ENCODE measurements at regions not wholly inside any gene's neighbourhood (a gene's known extent, or its start where the extent isn't known, plus 50 kb on each side); places are given as distances from the start of the nearest gene placed in this dataset.

GRCh38 chr6:94005835-94006234 is 586.5 kb upstream of the EPHA7 start:
- Histone ChIP-seq H3K4me3 (ENCODE audit: low read depth in 1 of 2, low read length in 2 of 2) (no peak overlapping the region), H3K36me3 (ENCODE audit: control insufficient read depth in 1 of 2, insufficient read depth in 2 of 2, low read length in 2 of 2) (no peaks in the 10 kb centered on the region), H3K4me1 (ENCODE audit: control insufficient read depth in 1 of 2, insufficient read depth in 2 of 2, low read length in 2 of 2) (no peaks in the 10 kb centered on the region), H3K27me3 (ENCODE audit: low read depth, low read length) (no peaks in the 10 kb centered on the region), H3K9me3 (ENCODE audit: control insufficient read depth in 1 of 2, low read length in 2 of 2) (no peaks in the 10 kb centered on the region), H3K27ac (ENCODE audit: low read length) (no peak overlapping the region)

- no peaks in the 10 kb centered on the region for H3K4me1 ChIP-seq (ENCODE audit: control insufficient read depth in 1 of 2, insufficient read depth in 2 of 2, low read length in 2 of 2)
- no peak overlapping the region for H3K27ac ChIP-seq (ENCODE audit: low read length)
- no peaks in the 10 kb centered on the region for H3K9me3 ChIP-seq (ENCODE audit: control insufficient read depth in 1 of 2, low read length in 2 of 2)
- no peaks in the 10 kb centered on the region for H3K27me3 ChIP-seq (ENCODE audit: low read depth, low read length)
- no peaks in the 10 kb centered on the region for H3K36me3 ChIP-seq (ENCODE audit: control insufficient read depth in 1 of 2, insufficient read depth in 2 of 2, low read length in 2 of 2)
- no peak overlapping the region for H3K4me3 ChIP-seq (ENCODE audit: low read depth in 1 of 2, low read length in 2 of 2)
Observed at GRCh38 chr6:93992976-93993375, 573.6 kb upstream of the EPHA7 start.

- no peaks in the 10 kb centered on the region for H3K9me3 ChIP-seq (ENCODE audit: control insufficient read depth in 1 of 2, low read length in 2 of 2)
- no peaks in the 10 kb centered on the region for H3K4me1 ChIP-seq (ENCODE audit: control insufficient read depth in 1 of 2, insufficient read depth in 2 of 2, low read length in 2 of 2)
- no peaks in the 10 kb centered on the region for H3K36me3 ChIP-seq (ENCODE audit: control insufficient read depth in 1 of 2, insufficient read depth in 2 of 2, low read length in 2 of 2)
- no peaks in the 10 kb centered on the region for H3K27me3 ChIP-seq (ENCODE audit: low read depth, low read length)
- no peak overlapping the region for H3K4me3 ChIP-seq (ENCODE audit: low read depth in 1 of 2, low read length in 2 of 2)
- no peak overlapping the region for H3K27ac ChIP-seq (ENCODE audit: low read length)
Observed at GRCh38 chr6:93989630-93990029, 570.3 kb upstream of the EPHA7 start.

- no peaks in the 10 kb centered on the region for H3K27me3 ChIP-seq (ENCODE audit: low read depth, low read length)
- no peaks in the 10 kb centered on the region for H3K9me3 ChIP-seq (ENCODE audit: control insufficient read depth in 1 of 2, low read length in 2 of 2)
Observed at GRCh38 chr6:93985953-93986352, 566.6 kb upstream of the EPHA7 start.

GRCh38 chr6:93975159-93975558 is 555.8 kb upstream of the EPHA7 start:
- Histone ChIP-seq H3K27ac (ENCODE audit: low read length) (no peak overlapping the region), H3K27me3 (ENCODE audit: low read depth, low read length) (no peaks in the 10 kb centered on the region), H3K36me3 (ENCODE audit: control insufficient read depth in 1 of 2, insufficient read depth in 2 of 2, low read length in 2 of 2) (no peaks in the 10 kb centered on the region), H3K9me3 (ENCODE audit: control insufficient read depth in 1 of 2, low read length in 2 of 2) (no peaks in the 10 kb centered on the region), H3K4me3 (ENCODE audit: low read depth in 1 of 2, low read length in 2 of 2) (no peak overlapping the region), H3K4me1 (ENCODE audit: control insufficient read depth in 1 of 2, insufficient read depth in 2 of 2, low read length in 2 of 2) (no peaks in the 10 kb centered on the region)

More at GRCh38 chr6:93985953-93986352, 566.6 kb upstream of the EPHA7 start:
- no peaks in the 10 kb centered on the region for H3K4me1 ChIP-seq (ENCODE audit: control insufficient read depth in 1 of 2, insufficient read depth in 2 of 2, low read length in 2 of 2)
- no peaks in the 10 kb centered on the region for H3K36me3 ChIP-seq (ENCODE audit: control insufficient read depth in 1 of 2, insufficient read depth in 2 of 2, low read length in 2 of 2)
- H3K4me3 ChIP-seq (ENCODE audit: low read depth in 1 of 2, low read length in 2 of 2), result no peak overlapping the region
- no peak overlapping the region for H3K27ac ChIP-seq (ENCODE audit: low read length)

- Histone ChIP-seq H3K27me3 (ENCODE audit: low read depth, low read length) (no peaks in the 10 kb centered on the region), H3K9me3 (ENCODE audit: control insufficient read depth in 1 of 2, low read length in 2 of 2) (no peaks in the 10 kb centered on the region), H3K4me3 (ENCODE audit: low read depth in 1 of 2, low read length in 2 of 2) (no peak overlapping the region), H3K27ac (ENCODE audit: low read length) (no peak overlapping the region), H3K4me1 (ENCODE audit: control insufficient read depth in 1 of 2, insufficient read depth in 2 of 2, low read length in 2 of 2) (no peaks in the 10 kb centered on the region), H3K36me3 (ENCODE audit: control insufficient read depth in 1 of 2, insufficient read depth in 2 of 2, low read length in 2 of 2) (no peaks in the 10 kb centered on the region)
Observed at GRCh38 chr6:93974332-93974731, 555.0 kb upstream of the EPHA7 start.

- H3K27ac ChIP-seq (ENCODE audit: low read length), result no peak overlapping the region
- H3K36me3 ChIP-seq (ENCODE audit: control insufficient read depth in 1 of 2, insufficient read depth in 2 of 2, low read length in 2 of 2), result no peaks in the 10 kb centered on the region
- no peaks in the 10 kb centered on the region for H3K4me1 ChIP-seq (ENCODE audit: control insufficient read depth in 1 of 2, insufficient read depth in 2 of 2, low read length in 2 of 2)
- H3K4me3 ChIP-seq (ENCODE audit: low read depth in 1 of 2, low read length in 2 of 2), result no peak overlapping the region
- H3K9me3 ChIP-seq (ENCODE audit: control insufficient read depth in 1 of 2, low read length in 2 of 2), result no peaks in the 10 kb centered on the region
- no peaks in the 10 kb centered on the region for H3K27me3 ChIP-seq (ENCODE audit: low read depth, low read length)
Observed at GRCh38 chr6:93972791-93973190, 553.4 kb upstream of the EPHA7 start.

GRCh38 chr6:93970684-93971083 is 551.3 kb upstream of the EPHA7 start:
- H3K4me1 ChIP-seq (ENCODE audit: control insufficient read depth in 1 of 2, insufficient read depth in 2 of 2, low read length in 2 of 2), result no peaks in the 10 kb centered on the region
- no peak overlapping the region for H3K4me3 ChIP-seq (ENCODE audit: low read depth in 1 of 2, low read length in 2 of 2)
- no peaks in the 10 kb centered on the region for H3K27me3 ChIP-seq (ENCODE audit: low read depth, low read length)
- H3K9me3 ChIP-seq (ENCODE audit: control insufficient read depth in 1 of 2, low read length in 2 of 2), result no peaks in the 10 kb centered on the region
- no peaks in the 10 kb centered on the region for H3K36me3 ChIP-seq (ENCODE audit: control insufficient read depth in 1 of 2, insufficient read depth in 2 of 2, low read length in 2 of 2)
- H3K27ac ChIP-seq (ENCODE audit: low read length), result no peak overlapping the region

GRCh38 chr6:93968126-93968525 is 548.8 kb upstream of the EPHA7 start:
- Histone ChIP-seq H3K4me1 (ENCODE audit: control insufficient read depth in 1 of 2, insufficient read depth in 2 of 2, low read length in 2 of 2) (no peaks in the 10 kb centered on the region), H3K27ac (ENCODE audit: low read length) (no peak overlapping the region), H3K27me3 (ENCODE audit: low read depth, low read length) (no peaks in the 10 kb centered on the region), H3K36me3 (ENCODE audit: control insufficient read depth in 1 of 2, insufficient read depth in 2 of 2, low read length in 2 of 2) (no peaks in the 10 kb centered on the region), H3K9me3 (ENCODE audit: control insufficient read depth in 1 of 2, low read length in 2 of 2) (no peaks in the 10 kb centered on the region), H3K4me3 (ENCODE audit: low read depth in 1 of 2, low read length in 2 of 2) (no peak overlapping the region)

GRCh38 chr6:93964926-93965325 is 545.6 kb upstream of the EPHA7 start:
- Histone ChIP-seq H3K4me3 (ENCODE audit: low read depth in 1 of 2, low read length in 2 of 2) (no peak overlapping the region), H3K9me3 (ENCODE audit: control insufficient read depth in 1 of 2, low read length in 2 of 2) (no peaks in the 10 kb centered on the region), H3K36me3 (ENCODE audit: control insufficient read depth in 1 of 2, insufficient read depth in 2 of 2, low read length in 2 of 2) (no peaks in the 10 kb centered on the region), H3K4me1 (ENCODE audit: control insufficient read depth in 1 of 2, insufficient read depth in 2 of 2, low read length in 2 of 2) (no peaks in the 10 kb centered on the region), H3K27me3 (ENCODE audit: low read depth, low read length) (no peaks in the 10 kb centered on the region), H3K27ac (ENCODE audit: low read length) (no peak overlapping the region)

- no peaks in the 10 kb centered on the region for H3K4me1 ChIP-seq (ENCODE audit: control insufficient read depth in 1 of 2, insufficient read depth in 2 of 2, low read length in 2 of 2)
- H3K9me3 ChIP-seq (ENCODE audit: control insufficient read depth in 1 of 2, low read length in 2 of 2), result no peaks in the 10 kb centered on the region
- H3K27ac ChIP-seq (ENCODE audit: low read length), result no peak overlapping the region
- no peaks in the 10 kb centered on the region for H3K27me3 ChIP-seq (ENCODE audit: low read depth, low read length)
- no peaks in the 10 kb centered on the region for H3K36me3 ChIP-seq (ENCODE audit: control insufficient read depth in 1 of 2, insufficient read depth in 2 of 2, low read length in 2 of 2)
- no peak overlapping the region for H3K4me3 ChIP-seq (ENCODE audit: low read depth in 1 of 2, low read length in 2 of 2)
Observed at GRCh38 chr6:93964321-93964720, 545.0 kb upstream of the EPHA7 start.

- no peak overlapping the region for H3K4me3 ChIP-seq (ENCODE audit: low read depth in 1 of 2, low read length in 2 of 2)
- no peak overlapping the region for H3K27ac ChIP-seq (ENCODE audit: low read length)
- H3K4me1 ChIP-seq (ENCODE audit: control insufficient read depth in 1 of 2, insufficient read depth in 2 of 2, low read length in 2 of 2), result no peaks in the 10 kb centered on the region
- H3K9me3 ChIP-seq (ENCODE audit: control insufficient read depth in 1 of 2, low read length in 2 of 2), result no peaks in the 10 kb centered on the region
- no peaks in the 10 kb centered on the region for H3K36me3 ChIP-seq (ENCODE audit: control insufficient read depth in 1 of 2, insufficient read depth in 2 of 2, low read length in 2 of 2)
- H3K27me3 ChIP-seq (ENCODE audit: low read depth, low read length), result no peaks in the 10 kb centered on the region
Observed at GRCh38 chr6:93962566-93962965, 543.2 kb upstream of the EPHA7 start.
